Renal pelvis (tissue), 1 donor: ENCODE measurements at regions not wholly inside any gene's neighbourhood (a gene's known extent, or its start where the extent isn't known, plus 50 kb on each side); places are given as distances from the start of the nearest gene placed in this dataset.
"Not testable (repeated sequence)": the region's sequence is repeated elsewhere in the genome, so short reads cannot be mapped to it uniquely, and the experiment has no call there.

ENCODE experiments used
- DNase-seq: peaks from one replicate; pipeline ENCODE4 v3.0.0-alpha.2; 2013

GRCh38 chr1:47594627-47595026 lies 156.8 kb downstream of the FOXD2 start:
- DNase-seq, result no peak

GRCh38 chr1:47596328-47596727 lies 158.5 kb downstream of the FOXD2 start:
- no peak for DNase-seq

GRCh38 chr1:47598357-47598756 lies 160.5 kb downstream of the FOXD2 start:
- DNase-seq, result no peak

- DNase-seq, result no peak
Observed at GRCh38 chr1:47599777-47600176, 161.9 kb downstream of the FOXD2 start.

GRCh38 chr1:47602491-47602890 lies 164.6 kb downstream of the FOXD2 start:
- not testable (repeated sequence) for DNase-seq

- DNase-seq, result not testable (repeated sequence)
Observed at GRCh38 chr1:47604869-47605268, 167.0 kb downstream of the FOXD2 start.

- no peak for DNase-seq
Observed at GRCh38 chr1:47608296-47608875, 170.5 kb downstream of the FOXD2 start.

- no peak for DNase-seq
Observed at GRCh38 chr1:47611992-47612391, 174.1 kb downstream of the FOXD2 start.

- DNase-seq, result no peak
Observed at GRCh38 chr1:47612819-47613218, 175.0 kb downstream of the FOXD2 start.

GRCh38 chr1:47616036-47616435 lies 178.2 kb downstream of the FOXD2 start:
- no peak for DNase-seq

- no peak for DNase-seq
Observed at GRCh38 chr1:47616906-47617305, 179.1 kb downstream of the FOXD2 start.

GRCh38 chr1:47617381-47618221 lies 179.8 kb downstream of the FOXD2 start:
- no peak for DNase-seq

- DNase-seq, result no peak
Observed at GRCh38 chr1:47618222-47618720, 180.4 kb downstream of the FOXD2 start.

- no peak for DNase-seq
Observed at GRCh38 chr1:47618830-47619229, 181.0 kb downstream of the FOXD2 start.

GRCh38 chr1:47621483-47621882 lies 183.6 kb downstream of the FOXD2 start:
- DNase-seq, result no peak

GRCh38 chr1:47621977-47622376 lies 184.1 kb downstream of the FOXD2 start:
- no peak for DNase-seq

- no peak for DNase-seq
Observed at GRCh38 chr1:47622776-47623556, 185.1 kb downstream of the FOXD2 start.

GRCh38 chr1:47623557-47623940 lies 185.7 kb downstream of the FOXD2 start:
- DNase-seq, result no peak

- DNase-seq, result no peak
Observed at GRCh38 chr1:47624531-47624930, 186.7 kb downstream of the FOXD2 start.

GRCh38 chr1:47627016-47627415 lies 189.2 kb downstream of the FOXD2 start:
- DNase-seq, result no peak

GRCh38 chr1:47627471-47628370 lies 189.9 kb downstream of the FOXD2 start:
- no peak for DNase-seq

- DNase-seq, result no peak
Observed at GRCh38 chr1:47629201-47629600, 191.4 kb downstream of the FOXD2 start.
